ENCODE measurements at regions not wholly inside any gene's neighbourhood (a gene's known extent, or its start where the extent isn't known, plus 50 kb on each side); places are given as distances from the start of the nearest gene placed in this dataset.

- H3K4me3 ChIP-seq (ENCODE audit: low read depth, low read length), result no peak overlapping the region
Measured at GRCh38 chr13:106433066-106433465, 102.4 kb downstream of the EFNB2 start.

- H3K4me3 ChIP-seq (ENCODE audit: low read depth, low read length), result no peak overlapping the region
Measured at GRCh38 chr13:106432636-106433035, 102.8 kb downstream of the EFNB2 start.

GRCh38 chr13:106426909-106427308, 108.6 kb downstream of the EFNB2 start:
- no peak overlapping the region for H3K4me3 ChIP-seq (ENCODE audit: low read depth, low read length)

- H3K4me3 ChIP-seq (ENCODE audit: low read depth, low read length), result no peak overlapping the region
Measured at GRCh38 chr13:106425661-106426060, 109.8 kb downstream of the EFNB2 start.

- H3K4me3 ChIP-seq (ENCODE audit: low read depth, low read length), result no peak overlapping the region
Measured at GRCh38 chr13:106424805-106425204, 110.7 kb downstream of the EFNB2 start.

GRCh38 chr13:106423530-106423929, 111.9 kb downstream of the EFNB2 start:
- H3K4me3 ChIP-seq (ENCODE audit: low read depth, low read length), result no peak overlapping the region

- no peak overlapping the region for H3K4me3 ChIP-seq (ENCODE audit: low read depth, low read length)
Measured at GRCh38 chr13:106418556-106418955, 116.9 kb downstream of the EFNB2 start.

GRCh38 chr13:106417467-106418110, 117.9 kb downstream of the EFNB2 start:
- no peak overlapping the region for H3K4me3 ChIP-seq (ENCODE audit: low read depth, low read length)

- no peak overlapping the region for H3K4me3 ChIP-seq (ENCODE audit: low read depth, low read length)
Measured at GRCh38 chr13:106416645-106417044, 118.8 kb downstream of the EFNB2 start.

GRCh38 chr13:106415971-106416370, 119.5 kb downstream of the EFNB2 start:
- H3K4me3 ChIP-seq (ENCODE audit: low read depth, low read length), result no peak overlapping the region

- no peak overlapping the region for H3K4me3 ChIP-seq (ENCODE audit: low read depth, low read length)
Measured at GRCh38 chr13:106415442-106415841, 120.0 kb downstream of the EFNB2 start.

- H3K4me3 ChIP-seq (ENCODE audit: low read depth, low read length), result no peak overlapping the region
Measured at GRCh38 chr13:106407338-106407737, 128.1 kb downstream of the EFNB2 start.

- H3K4me3 ChIP-seq (ENCODE audit: low read depth, low read length), result no peak overlapping the region
Measured at GRCh38 chr13:106405731-106406130, 129.7 kb downstream of the EFNB2 start.

- no peak overlapping the region for H3K4me3 ChIP-seq (ENCODE audit: low read depth, low read length)
Measured at GRCh38 chr13:106403280-106403679, 132.2 kb downstream of the EFNB2 start.

- no peak overlapping the region for H3K4me3 ChIP-seq (ENCODE audit: low read depth, low read length)
Measured at GRCh38 chr13:106402866-106403265, 132.6 kb downstream of the EFNB2 start.

- H3K4me3 ChIP-seq (ENCODE audit: low read depth, low read length), result no peak overlapping the region
Measured at GRCh38 chr13:106401081-106401480, 134.4 kb downstream of the EFNB2 start.

GRCh38 chr13:106400289-106400688, 135.2 kb downstream of the EFNB2 start:
- H3K4me3 ChIP-seq (ENCODE audit: low read depth, low read length), result no peak overlapping the region

- H3K4me3 ChIP-seq (ENCODE audit: low read depth, low read length), result no peak overlapping the region
Measured at GRCh38 chr13:106398289-106398688, 137.2 kb downstream of the EFNB2 start.

- H3K4me3 ChIP-seq (ENCODE audit: low read depth, low read length), result no peak overlapping the region
Measured at GRCh38 chr13:106393776-106394175, 141.7 kb downstream of the EFNB2 start.

- no peak overlapping the region for H3K4me3 ChIP-seq (ENCODE audit: low read depth, low read length)
Measured at GRCh38 chr13:106391681-106392080, 143.8 kb downstream of the EFNB2 start.

GRCh38 chr13:106391271-106391670, 144.2 kb downstream of the EFNB2 start:
- no peak overlapping the region for H3K4me3 ChIP-seq (ENCODE audit: low read depth, low read length)

GRCh38 chr13:106390367-106390766, 145.1 kb downstream of the EFNB2 start:
- H3K4me3 ChIP-seq (ENCODE audit: low read depth, low read length), result no peak overlapping the region

- H3K4me3 ChIP-seq (ENCODE audit: low read depth, low read length), result no peak overlapping the region
Measured at GRCh38 chr13:106385654-106386053, 149.8 kb downstream of the EFNB2 start.

Measured in iPS-11a (cell line).